Parathyroid adenoma (tissue), 2 donors: ENCODE measurements at regions not wholly inside any gene's neighbourhood (a gene's known extent, or its start where the extent isn't known, plus 50 kb on each side); places are given as distances from the start of the nearest gene placed in this dataset.

ENCODE experiments used
- H2AFZ ChIP-seq: fragments of 300-600 bp; sonication (generic); one replicate; pipeline ENCODE4 v1.7.0; 2017; ENCODE audit warnings: antibody characterized with exemption, mild to moderate bottlenecking
- H3K27ac ChIP-seq: fragments of 300-600 bp; sonication (generic); one replicate; pipeline ENCODE4 v1.7.0; 2017
- H3K27me3 ChIP-seq: fragments of 300-600 bp; sonication (generic); one replicate; pipeline ENCODE4 v1.7.0; 2017; ENCODE audit warnings: low read length; ENCODE audit not compliant: control insufficient read depth, insufficient read depth
- H3K36me3 ChIP-seq: fragments of 300-600 bp; sonication (generic); one replicate; pipeline ENCODE4 v1.7.0; 2017; ENCODE audit warnings: low read length; ENCODE audit not compliant: control insufficient read depth, insufficient read depth
- H3K4me1 ChIP-seq: fragments of 300-600 bp; sonication (generic); one replicate; pipeline ENCODE4 v1.7.0; 2017; ENCODE audit warnings: control low read depth
- H3K4me2 ChIP-seq: fragments of 300-600 bp; sonication (generic); one replicate; pipeline ENCODE4 v1.7.0; 2017; ENCODE audit warnings: low read length
- H3K4me3 ChIP-seq: fragments of 300-600 bp; sonication (generic); one replicate; pipeline ENCODE4 v1.7.0; 2017; ENCODE audit warnings: low read depth, low read length
- H3K79me2 ChIP-seq: fragments of 300-600 bp; sonication (generic); one replicate; pipeline ENCODE4 v1.7.0; 2017; ENCODE audit warnings: control low read depth
- H3K9ac ChIP-seq: fragments of 300-600 bp; sonication (generic); one replicate; pipeline ENCODE4 v1.7.0; 2017; ENCODE audit warnings: mild to moderate bottlenecking
- H3K9me3 ChIP-seq: fragments of 300-600 bp; sonication (generic); one replicate; pipeline ENCODE4 v1.7.0; 2017; ENCODE audit warnings: low read length; ENCODE audit not compliant: control insufficient read depth
- CTCF ChIP-seq: fragments of 300-600 bp; sonication (generic); IDR thresholded peaks from one replicate; pipeline ENCODE4 v1.7.0; 2017; ENCODE audit warnings: antibody characterized with exemption, mild to moderate bottlenecking
- donor health status: primary hyperparathyroidism.

DNA sequence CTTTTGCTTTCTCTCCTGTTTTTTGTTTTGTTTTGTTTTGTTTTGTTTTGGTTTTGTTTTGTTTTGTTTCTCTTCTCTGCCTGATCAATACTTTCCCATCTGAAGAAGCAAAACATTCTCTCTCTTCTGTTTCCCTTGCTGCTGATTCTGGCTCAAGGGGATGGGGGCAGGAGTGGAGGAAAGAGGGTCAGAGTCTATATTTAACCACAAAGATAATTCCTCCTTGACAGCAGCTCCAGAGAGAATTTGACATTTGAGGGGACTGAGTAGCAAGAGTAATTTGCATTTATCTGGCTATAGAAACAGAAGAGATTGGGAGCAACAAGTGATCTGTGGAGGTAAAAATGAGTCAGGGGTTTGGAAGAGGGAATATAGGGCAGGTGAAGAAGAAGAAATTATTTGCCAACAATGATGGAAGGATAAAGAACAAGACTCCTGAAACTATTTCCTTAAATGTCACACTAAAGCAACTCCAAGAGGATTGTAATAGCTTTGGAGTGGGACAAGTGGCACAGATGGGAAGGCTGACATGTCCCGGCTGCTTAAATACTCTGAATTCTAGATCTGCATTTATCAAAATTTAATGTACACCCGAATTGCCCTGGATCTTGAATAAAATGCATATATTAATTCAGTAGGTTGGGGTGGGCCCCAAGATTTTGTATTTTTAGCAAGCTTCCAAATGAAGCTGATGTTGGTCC lies 349.3 kb upstream of the PLXNA2 start:
- Histone ChIP-seq H3K79me2 (no peaks in the 10 kb centered on the region), H3K9me3 (no peaks in the 10 kb centered on the region), H3K9ac (no peak overlapping the region), H3K27me3 (no peaks in the 10 kb centered on the region), H3K27ac (no peak overlapping the region), H2AFZ (no peak overlapping the region), H3K4me3 (no peak overlapping the region), H3K4me2 (no peak overlapping the region), H3K4me1 (no peaks in the 10 kb centered on the region), H3K36me3 (no peaks in the 10 kb centered on the region)
- no peak for TF ChIP-seq CTCF

GRCh38 chr1:208595236-208595635 lies 351.1 kb upstream of the PLXNA2 start:
- no peak overlapping the region for H3K27ac ChIP-seq
- H3K4me2 ChIP-seq, result no peak overlapping the region
- no peaks in the 10 kb centered on the region for H3K9me3 ChIP-seq
- no peak overlapping the region for H3K9ac ChIP-seq
- no peaks in the 10 kb centered on the region for H3K36me3 ChIP-seq
- no peaks in the 10 kb centered on the region for H3K4me1 ChIP-seq
- no peaks in the 10 kb centered on the region for H3K27me3 ChIP-seq
- H3K4me3 ChIP-seq, result no peak overlapping the region
- H2AFZ ChIP-seq, result no peak overlapping the region
- no peaks in the 10 kb centered on the region for H3K79me2 ChIP-seq
- no peak for TF ChIP-seq CTCF

DNA sequence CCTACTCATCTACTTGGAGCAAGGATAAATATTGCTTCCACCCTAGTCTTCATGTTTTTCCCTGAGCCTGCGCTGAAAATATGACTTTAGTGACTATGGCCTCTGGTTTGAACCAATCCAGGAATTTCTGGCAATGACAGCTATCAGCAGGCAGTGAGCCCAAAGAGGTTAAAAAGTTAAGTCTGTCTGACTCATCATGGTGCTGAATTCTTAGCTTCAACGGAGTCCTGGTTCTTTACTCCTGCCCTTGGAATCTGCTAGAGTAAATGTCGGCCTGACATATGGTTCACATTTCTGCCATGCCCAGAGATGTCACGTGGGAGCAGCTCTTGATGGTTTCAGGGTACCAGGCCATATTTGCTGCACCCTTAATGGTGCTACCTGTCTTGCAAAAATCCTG lies 351.6 kb upstream of the PLXNA2 start:
- Histone ChIP-seq H3K4me3 (no peak overlapping the region), H3K4me2 (no peak overlapping the region), H3K4me1 (no peaks in the 10 kb centered on the region), H3K9me3 (no peaks in the 10 kb centered on the region), H2AFZ (no peak overlapping the region), H3K27me3 (no peaks in the 10 kb centered on the region), H3K79me2 (no peaks in the 10 kb centered on the region), H3K36me3 (no peaks in the 10 kb centered on the region), H3K27ac (no peak overlapping the region), H3K9ac (no peak overlapping the region)
- no peak for TF ChIP-seq CTCF

DNA sequence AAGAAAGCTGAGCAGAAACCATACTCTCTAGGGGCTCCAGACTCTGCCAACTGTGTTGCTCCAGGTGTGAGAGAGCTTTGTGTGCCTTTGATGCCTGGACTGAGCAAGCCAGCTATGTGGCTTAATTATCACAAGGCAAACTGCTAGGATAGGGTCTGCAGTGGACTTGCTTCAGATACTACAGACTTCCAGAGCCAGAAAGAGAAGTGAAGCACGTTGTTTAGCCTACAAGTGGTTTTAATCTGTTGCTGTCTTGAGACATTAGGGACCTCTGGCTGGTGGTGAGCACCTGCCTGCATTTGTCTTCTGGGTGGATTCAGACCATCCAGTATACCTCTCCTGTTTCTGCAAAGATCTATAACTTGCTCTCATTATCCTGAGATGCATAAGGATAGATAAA lies 353.4 kb upstream of the PLXNA2 start:
- H2AFZ ChIP-seq, result no peak overlapping the region
- no peak overlapping the region for H3K9ac ChIP-seq
- no peak overlapping the region for H3K27ac ChIP-seq
- H3K9me3 ChIP-seq, result no peaks in the 10 kb centered on the region
- no peaks in the 10 kb centered on the region for H3K4me1 ChIP-seq
- H3K36me3 ChIP-seq, result no peaks in the 10 kb centered on the region
- no peak overlapping the region for H3K4me2 ChIP-seq
- H3K27me3 ChIP-seq, result no peaks in the 10 kb centered on the region
- TF ChIP-seq CTCF, result no peak
- H3K79me2 ChIP-seq, result no peaks in the 10 kb centered on the region
- H3K4me3 ChIP-seq, result no peak overlapping the region

GRCh38 chr1:208598021-208598420 lies 353.8 kb upstream of the PLXNA2 start:
- no peak overlapping the region for H3K4me3 ChIP-seq
- no peak overlapping the region for H3K9ac ChIP-seq
- H3K79me2 ChIP-seq, result no peaks in the 10 kb centered on the region
- no peaks in the 10 kb centered on the region for H3K9me3 ChIP-seq
- no peaks in the 10 kb centered on the region for H3K27me3 ChIP-seq
- H3K36me3 ChIP-seq, result no peaks in the 10 kb centered on the region
- no peak overlapping the region for H2AFZ ChIP-seq
- no peak overlapping the region for H3K4me2 ChIP-seq
- TF ChIP-seq CTCF, result no peak
- H3K4me1 ChIP-seq, result no peaks in the 10 kb centered on the region
- no peak overlapping the region for H3K27ac ChIP-seq
